ENCODE measurements at regions not wholly inside any gene's neighbourhood (a gene's known extent, or its start where the extent isn't known, plus 50 kb on each side); places are given as distances from the start of the nearest gene placed in this dataset.

DNA sequence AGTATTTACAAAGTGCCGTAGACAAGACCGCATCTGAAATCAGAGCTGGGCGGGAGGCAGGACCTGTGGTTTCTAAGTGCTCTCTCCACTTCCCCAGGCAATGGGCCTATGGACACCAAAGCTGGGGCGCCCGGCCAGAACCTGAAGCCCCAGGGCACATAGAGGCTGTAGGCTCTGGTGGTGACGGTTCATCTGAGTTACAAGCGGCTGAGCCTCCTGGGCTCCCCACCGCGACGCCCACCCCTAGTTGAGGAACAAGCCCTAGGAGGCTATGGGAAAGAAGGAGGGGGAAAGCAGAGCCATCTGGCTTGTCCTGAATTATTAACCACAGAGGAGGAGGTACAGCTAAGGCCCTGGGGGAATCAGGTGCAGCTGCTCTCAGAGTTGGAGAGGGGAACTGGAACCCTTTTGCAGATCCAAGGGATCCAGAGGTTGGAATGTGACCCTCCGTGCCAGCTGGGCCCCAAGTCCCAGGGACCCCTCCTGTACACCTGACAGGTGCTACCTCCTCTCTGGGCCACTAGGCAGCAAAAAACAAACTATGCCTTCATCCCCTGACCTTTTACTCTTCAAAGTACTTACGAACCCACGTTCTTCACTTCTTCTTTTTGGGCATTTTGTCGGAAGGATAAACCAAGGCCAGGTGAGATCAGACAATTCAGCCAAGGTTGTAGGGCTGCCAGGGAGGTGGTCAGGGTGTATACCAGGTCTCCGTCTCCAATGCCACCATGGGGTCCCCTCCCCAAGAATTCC, 77.2 kb downstream of the ARL6IP4 start:
- Histone ChIP-seq H3K27me3 (no peaks in the 10 kb centered on the region), H3K36me3 (no peaks in the 10 kb centered on the region), H3K4me1 (peaks cover 22% of the 10 kb centered on the region), H3K4me3 (no peak overlapping the region), H3K9me3 (no peaks in the 10 kb centered on the region), H3K27ac (no peak overlapping the region)
- TF ChIP-seq, protein P1, sequence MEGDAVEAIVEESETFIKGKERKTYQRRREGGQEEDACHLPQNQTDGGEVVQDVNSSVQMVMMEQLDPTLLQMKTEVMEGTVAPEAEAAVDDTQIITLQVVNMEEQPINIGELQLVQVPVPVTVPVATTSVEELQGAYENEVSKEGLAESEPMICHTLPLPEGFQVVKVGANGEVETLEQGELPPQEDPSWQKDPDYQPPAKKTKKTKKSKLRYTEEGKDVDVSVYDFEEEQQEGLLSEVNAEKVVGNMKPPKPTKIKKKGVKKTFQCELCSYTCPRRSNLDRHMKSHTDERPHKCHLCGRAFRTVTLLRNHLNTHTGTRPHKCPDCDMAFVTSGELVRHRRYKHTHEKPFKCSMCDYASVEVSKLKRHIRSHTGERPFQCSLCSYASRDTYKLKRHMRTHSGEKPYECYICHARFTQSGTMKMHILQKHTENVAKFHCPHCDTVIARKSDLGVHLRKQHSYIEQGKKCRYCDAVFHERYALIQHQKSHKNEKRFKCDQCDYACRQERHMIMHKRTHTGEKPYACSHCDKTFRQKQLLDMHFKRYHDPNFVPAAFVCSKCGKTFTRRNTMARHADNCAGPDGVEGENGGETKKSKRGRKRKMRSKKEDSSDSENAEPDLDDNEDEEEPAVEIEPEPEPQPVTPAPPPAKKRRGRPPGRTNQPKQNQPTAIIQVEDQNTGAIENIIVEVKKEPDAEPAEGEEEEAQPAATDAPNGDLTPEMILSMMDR (IDR thresholded peaks at IDR 0.05) = no peak
- TF ChIP-seq POLR2AphosphoS5 (IDR thresholded peaks at IDR 0.05) = no peak
- TF ChIP-seq EP300 (IDR thresholded peaks at IDR 0.05) = no peak
- no peak for TF ChIP-seq POLR2A (IDR thresholded peaks at IDR 0.05)
- DNase-seq (ENCODE audit: low spot score in 2 of 2) = peak in 1 of 2 donors; percentile 40
- WGBS = 83% methylated on average over 15 of the region's 15 CpGs

DNA sequence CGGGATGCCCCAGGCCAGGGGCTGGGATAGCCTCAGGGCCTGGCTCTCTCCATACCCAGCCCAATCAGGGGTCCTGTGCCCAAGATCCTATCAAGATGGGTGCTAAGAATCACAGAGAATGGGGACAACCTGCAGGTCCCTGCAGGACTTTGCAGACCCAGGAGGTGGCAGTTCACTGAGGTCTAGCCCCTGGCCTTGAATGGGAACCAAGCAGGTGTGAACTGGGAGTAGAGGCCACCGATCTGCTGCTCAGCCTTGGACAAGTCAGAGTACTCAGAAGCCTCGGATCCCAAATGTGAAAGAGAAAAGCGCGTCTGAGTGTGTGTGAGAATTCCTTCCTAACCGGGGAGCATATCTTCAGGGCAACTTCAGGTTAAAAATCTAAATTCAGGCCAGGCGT, 76.2 kb downstream of the ARL6IP4 start:
- no peaks in the 10 kb centered on the region for H3K9me3 ChIP-seq
- H3K27me3 ChIP-seq = no peaks in the 10 kb centered on the region
- 99% methylated on average over 7 of the region's 7 CpGs for WGBS
- no peaks in the 10 kb centered on the region for H3K36me3 ChIP-seq
- H3K4me1 ChIP-seq = peaks cover 16% of the 10 kb centered on the region
- no peak overlapping the region for H3K4me3 ChIP-seq
- no peak for DNase-seq (ENCODE audit: low spot score in 2 of 2)
- H3K27ac ChIP-seq = no peak overlapping the region
- TF ChIP-seq POLR2A (IDR thresholded peaks at IDR 0.05) (no peak), EP300 (IDR thresholded peaks at IDR 0.05) (no peak), POLR2AphosphoS5 (IDR thresholded peaks at IDR 0.05) (no peak)
- TF ChIP-seq, protein P1 (IDR thresholded peaks at IDR 0.05) = no peak

DNA sequence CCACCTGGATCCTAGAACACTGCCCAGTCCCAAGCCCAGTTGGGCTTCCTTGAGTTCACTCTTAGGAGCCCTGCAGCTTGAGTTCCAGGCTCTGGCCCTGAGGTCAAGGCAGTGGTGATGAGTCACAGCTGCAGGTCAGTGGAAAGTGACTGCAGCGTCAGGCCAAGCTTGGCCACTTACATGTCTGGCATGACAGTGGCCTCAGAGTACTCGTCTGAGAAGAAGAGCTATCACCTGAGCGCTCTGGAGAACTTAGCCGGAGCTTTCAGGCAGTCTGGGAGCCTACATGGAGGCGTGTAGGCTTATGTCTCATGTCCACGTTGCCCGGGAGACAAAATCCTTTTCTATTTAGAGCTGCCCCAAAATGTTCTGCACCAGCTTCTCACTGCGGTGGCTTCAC, 75.6 kb downstream of the ARL6IP4 start:
- Histone ChIP-seq H3K27me3 (no peaks in the 10 kb centered on the region), H3K4me3 (no peak overlapping the region), H3K36me3 (no peaks in the 10 kb centered on the region), H3K9me3 (no peaks in the 10 kb centered on the region), H3K4me1 (peaks cover 16% of the 10 kb centered on the region), H3K27ac (no peak overlapping the region)
- TF ChIP-seq POLR2A (IDR thresholded peaks at IDR 0.05) = no peak
- TF ChIP-seq, protein P1 (IDR thresholded peaks at IDR 0.05) = no peak
- TF ChIP-seq POLR2AphosphoS5 (IDR thresholded peaks at IDR 0.05) = no peak
- no peak for TF ChIP-seq EP300 (IDR thresholded peaks at IDR 0.05)
- no peak for DNase-seq (ENCODE audit: low spot score in 2 of 2)
- 80% methylated on average over 1 of the region's 8 CpGs for WGBS

DNA sequence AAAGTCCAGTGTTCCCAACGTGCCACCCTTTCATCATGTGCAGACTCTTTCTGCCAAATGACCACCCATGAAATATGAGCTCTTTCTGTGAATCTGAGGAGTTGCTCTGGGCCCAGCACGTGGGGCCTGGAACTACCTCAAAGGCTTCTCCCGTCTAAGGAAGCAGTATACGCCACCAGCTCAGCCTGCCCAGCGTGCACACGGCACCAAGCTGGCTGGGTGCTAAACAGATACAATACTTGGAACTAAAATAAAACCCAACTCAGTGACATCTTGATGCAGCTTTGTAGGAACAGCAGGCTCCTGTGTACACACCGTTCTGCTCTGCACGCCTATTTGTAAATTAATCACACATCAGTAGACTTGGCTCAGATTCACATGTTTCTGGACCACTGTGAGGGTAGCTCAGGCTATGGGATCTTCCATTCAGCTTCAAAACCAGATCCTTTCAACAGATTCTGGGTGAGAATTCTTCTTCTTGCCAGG, 74.8 kb downstream of the ARL6IP4 start:
- Histone ChIP-seq H3K27me3 (no peaks in the 10 kb centered on the region), H3K27ac (no peak overlapping the region), H3K36me3 (no peaks in the 10 kb centered on the region), H3K4me1 (peaks cover 22% of the 10 kb centered on the region), H3K9me3 (no peaks in the 10 kb centered on the region), H3K4me3 (no peak overlapping the region)
- 85% methylated on average over 5 of the region's 8 CpGs for WGBS
- no peak for DNase-seq (ENCODE audit: low spot score in 2 of 2)
- TF ChIP-seq POLR2A (IDR thresholded peaks at IDR 0.05) (no peak), EP300 (IDR thresholded peaks at IDR 0.05) (no peak), POLR2AphosphoS5 (IDR thresholded peaks at IDR 0.05) (no peak)
- TF ChIP-seq, protein P1 (IDR thresholded peaks at IDR 0.05) = no peak

DNA sequence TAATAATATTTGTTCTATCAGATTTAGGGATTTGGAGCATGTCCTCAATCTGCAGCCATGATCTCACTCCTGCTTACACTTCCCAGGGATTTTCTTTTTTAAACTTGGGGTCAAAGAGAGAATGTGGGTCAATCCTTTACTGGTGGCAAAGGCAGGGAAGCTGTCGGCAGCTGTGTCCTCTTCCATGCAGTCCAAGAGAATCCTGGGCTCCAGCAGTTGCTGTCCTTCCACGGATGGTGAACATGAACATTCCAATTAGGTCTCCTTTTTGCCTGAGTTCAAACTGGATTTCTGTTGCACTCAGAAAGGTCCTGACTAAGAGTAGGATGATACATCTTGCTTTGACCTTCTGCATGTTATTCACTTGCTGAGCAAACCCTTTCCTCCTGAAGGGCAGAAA, 73.9 kb downstream of the ARL6IP4 start:
- H3K4me3 ChIP-seq = no peak overlapping the region
- no peak for TF ChIP-seq POLR2AphosphoS5 (IDR thresholded peaks at IDR 0.05)
- no peak for TF ChIP-seq EP300 (IDR thresholded peaks at IDR 0.05)
- TF ChIP-seq, protein P1 (IDR thresholded peaks at IDR 0.05) = no peak
- DNase-seq (ENCODE audit: low spot score in 2 of 2) = no peak
- no peaks in the 10 kb centered on the region for H3K9me3 ChIP-seq
- 78% methylated on average over 2 of the region's 2 CpGs for WGBS
- no peak overlapping the region for H3K27ac ChIP-seq
- H3K27me3 ChIP-seq = no peaks in the 10 kb centered on the region
- peaks cover 21% of the 10 kb centered on the region for H3K4me1 ChIP-seq
- H3K36me3 ChIP-seq = no peaks in the 10 kb centered on the region
